LNCaP clone FGC (cell line): ENCODE measurements at regions not wholly inside any gene's neighbourhood (a gene's known extent, or its start where the extent isn't known, plus 50 kb on each side); places are given as distances from the start of the nearest gene placed in this dataset.

ENCODE experiments used
- DNase-seq: peaks from one replicate; pipeline ENCODE4 v3.0.0-alpha.2; 2011; ENCODE audit warnings: low read depth
- H3K4me3 ChIP-seq: 2 replicates; pipeline ENCODE4 v1.5.1; 2011; ENCODE audit warnings: mild to moderate bottlenecking, low read depth, low read length, control low read depth
- TF ChIP-seq, protein P1 (sequence below): IDR thresholded peaks from 2 replicates; pipeline ENCODE4 v1.5.1; 2012; ENCODE audit warnings: mild to moderate bottlenecking; ENCODE audit not compliant: control insufficient read depth, insufficient read depth; ENCODE audit errors: extremely low read depth

DNA sequence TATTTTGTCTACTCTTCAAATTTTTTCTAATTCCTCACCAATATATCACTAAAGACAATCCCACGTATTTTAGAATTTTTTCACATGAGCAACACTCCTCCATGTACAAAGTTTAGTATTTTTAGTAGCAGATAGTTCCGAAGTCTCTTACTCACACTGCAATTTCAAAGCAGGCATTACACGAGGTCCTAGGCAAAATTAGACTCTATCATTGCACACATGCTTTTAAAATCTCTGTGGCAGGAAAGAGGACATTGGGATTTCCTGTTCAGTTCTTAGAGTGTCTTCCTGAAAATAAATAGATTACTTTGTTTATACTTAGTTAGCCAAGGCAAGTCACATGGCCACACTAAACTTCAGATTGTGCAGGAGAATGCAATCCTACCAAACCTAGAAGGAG lies 847.7 kb downstream of the ROBO2 start:
- no peak overlapping the region for H3K4me3 ChIP-seq
- DNase-seq = no peak
- TF ChIP-seq, protein P1, sequence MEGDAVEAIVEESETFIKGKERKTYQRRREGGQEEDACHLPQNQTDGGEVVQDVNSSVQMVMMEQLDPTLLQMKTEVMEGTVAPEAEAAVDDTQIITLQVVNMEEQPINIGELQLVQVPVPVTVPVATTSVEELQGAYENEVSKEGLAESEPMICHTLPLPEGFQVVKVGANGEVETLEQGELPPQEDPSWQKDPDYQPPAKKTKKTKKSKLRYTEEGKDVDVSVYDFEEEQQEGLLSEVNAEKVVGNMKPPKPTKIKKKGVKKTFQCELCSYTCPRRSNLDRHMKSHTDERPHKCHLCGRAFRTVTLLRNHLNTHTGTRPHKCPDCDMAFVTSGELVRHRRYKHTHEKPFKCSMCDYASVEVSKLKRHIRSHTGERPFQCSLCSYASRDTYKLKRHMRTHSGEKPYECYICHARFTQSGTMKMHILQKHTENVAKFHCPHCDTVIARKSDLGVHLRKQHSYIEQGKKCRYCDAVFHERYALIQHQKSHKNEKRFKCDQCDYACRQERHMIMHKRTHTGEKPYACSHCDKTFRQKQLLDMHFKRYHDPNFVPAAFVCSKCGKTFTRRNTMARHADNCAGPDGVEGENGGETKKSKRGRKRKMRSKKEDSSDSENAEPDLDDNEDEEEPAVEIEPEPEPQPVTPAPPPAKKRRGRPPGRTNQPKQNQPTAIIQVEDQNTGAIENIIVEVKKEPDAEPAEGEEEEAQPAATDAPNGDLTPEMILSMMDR = no peak

DNA sequence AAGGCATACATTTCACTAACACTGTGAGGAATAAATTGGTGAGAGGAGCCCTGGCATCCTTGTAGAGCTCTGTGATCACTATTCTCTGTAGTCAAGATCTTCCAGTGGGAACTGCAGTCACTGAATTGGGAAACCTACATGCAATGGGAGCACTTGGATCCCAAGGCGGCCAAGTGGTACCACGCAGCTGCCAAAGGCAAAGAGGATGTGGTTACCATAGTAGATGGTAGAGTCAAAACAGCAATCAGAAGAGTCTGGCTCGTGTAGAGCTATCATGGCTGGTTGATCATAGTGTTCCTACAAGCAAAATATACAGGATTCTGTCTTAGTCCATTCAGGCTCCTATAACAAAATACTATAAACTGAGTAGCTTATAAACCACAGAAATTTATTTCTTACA lies 849.7 kb downstream of the ROBO2 start:
- no peak overlapping the region for H3K4me3 ChIP-seq
- no peak for DNase-seq
- TF ChIP-seq, protein P1 = no peak

DNA sequence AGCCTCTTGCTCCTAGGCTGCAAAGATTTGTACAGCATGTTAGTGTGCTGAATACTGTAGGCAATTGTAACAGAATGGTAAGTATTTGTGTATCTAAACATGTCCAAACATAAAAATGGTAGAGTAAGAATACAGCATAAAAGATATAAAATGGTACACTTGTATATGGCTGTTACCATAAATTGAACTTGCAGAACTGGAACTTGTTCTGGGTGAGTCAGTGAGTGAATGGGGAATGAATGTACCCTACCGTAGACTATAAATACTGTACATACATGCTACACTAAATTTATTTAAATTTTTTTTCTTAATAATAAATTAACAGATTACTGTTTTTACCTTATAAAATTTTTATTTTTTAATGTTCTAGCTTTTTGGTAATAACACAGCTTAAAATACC lies 858.7 kb downstream of the ROBO2 start:
- H3K4me3 ChIP-seq = no peak overlapping the region
- DNase-seq = no peak
- TF ChIP-seq, protein P1 = no peak

DNA sequence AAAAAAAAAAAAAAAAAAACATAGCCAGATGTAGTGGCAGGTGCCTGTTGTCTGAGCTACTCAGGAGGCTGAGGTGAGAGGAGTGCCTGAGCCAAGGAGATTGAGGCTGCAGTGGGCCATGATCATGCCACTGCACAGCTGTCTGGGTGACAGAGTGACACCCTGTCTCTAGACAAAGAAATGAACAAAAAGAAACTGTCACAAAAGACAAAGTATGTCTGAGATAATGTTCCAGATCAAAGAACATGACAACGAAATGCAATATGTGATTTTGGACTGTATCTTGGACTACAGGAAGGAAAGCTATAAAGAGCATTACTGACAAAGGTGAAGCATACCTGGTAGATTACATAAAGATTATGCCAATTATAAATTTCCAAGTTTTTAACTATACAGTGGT lies 862.8 kb downstream of the ROBO2 start:
- no peak overlapping the region for H3K4me3 ChIP-seq
- DNase-seq = no peak
- TF ChIP-seq, protein P1 = no peak

DNA sequence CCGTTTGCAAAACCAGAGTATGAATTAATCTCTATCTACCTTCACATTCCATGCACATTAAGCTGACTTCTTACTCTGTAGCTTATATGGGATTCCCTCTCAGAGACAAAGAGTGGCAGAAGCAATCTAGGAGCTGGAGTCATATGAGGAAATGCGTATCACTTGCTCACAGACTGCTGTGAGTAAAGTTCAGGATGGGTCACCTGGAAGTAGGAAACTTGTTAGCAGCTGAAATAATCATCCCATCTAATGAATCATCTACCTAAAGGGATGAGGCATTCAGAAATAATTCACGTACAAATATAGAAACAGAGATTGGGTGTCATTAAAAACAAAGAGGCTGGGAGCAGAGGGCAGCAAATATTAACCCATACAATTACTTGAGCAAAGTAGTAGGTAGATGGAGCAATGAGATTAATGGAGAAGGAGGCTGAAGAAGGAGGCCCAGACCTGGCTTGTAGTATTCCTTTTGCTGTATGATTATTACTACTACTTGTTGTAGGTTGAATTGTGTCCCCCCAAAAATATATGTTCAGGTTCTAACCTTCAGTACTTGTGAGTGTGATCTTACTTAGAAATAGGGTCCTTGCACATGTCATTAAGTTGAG lies 866.3 kb downstream of the ROBO2 start:
- TF ChIP-seq, protein P1 = no peak
- DNase-seq = no peak
- H3K4me3 ChIP-seq = no peak overlapping the region

DNA sequence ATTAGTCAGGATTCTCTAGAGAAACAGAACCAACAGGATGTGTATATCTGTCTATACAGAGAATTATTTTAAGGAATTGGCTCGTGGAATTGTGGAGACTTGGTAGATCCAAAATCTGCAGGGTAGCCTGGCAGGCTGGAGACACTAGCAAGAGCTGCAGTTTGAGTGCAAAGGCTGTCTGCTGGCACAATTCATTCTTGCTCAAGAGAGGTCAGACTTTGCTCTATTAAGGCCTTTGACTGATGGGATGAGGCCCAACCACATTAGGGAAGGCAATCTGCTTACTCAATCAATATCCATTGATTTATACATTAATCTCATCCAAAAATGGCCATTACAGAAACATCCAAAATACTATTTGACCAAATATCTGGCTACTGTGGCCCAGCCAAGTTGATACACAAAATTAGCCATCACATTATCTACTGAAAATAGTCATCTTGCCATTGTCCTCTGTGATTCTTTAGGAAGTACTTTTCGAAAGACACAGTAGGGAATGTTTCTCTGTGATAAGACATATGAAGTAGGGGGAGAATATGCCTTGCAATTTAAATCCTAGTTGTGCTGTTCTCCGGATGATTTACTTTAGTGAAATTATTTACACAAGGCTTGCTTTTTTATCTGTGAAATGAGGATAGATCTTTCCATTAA lies 873.8 kb downstream of the ROBO2 start:
- DNase-seq = no peak
- TF ChIP-seq, protein P1 = no peak
- H3K4me3 ChIP-seq = no peak overlapping the region

DNA sequence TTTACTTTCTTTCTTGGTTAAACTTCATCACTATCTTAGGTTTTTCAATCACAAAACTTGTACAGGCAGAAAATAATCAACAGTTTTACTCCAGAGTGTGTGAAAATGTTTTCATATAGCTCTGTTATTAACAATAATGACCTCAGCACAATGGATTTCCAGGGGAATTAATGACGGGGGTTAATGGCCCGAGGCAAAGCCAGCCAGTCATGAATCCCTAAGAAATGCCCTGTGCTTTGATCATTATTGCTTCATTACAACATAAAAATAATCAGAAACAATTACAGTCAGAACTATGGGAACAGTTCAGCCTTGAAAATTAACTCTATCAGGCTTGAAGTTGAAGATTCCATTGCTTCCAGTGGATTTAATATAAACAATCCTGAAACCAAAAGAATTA lies 875.4 kb downstream of the ROBO2 start:
- no peak overlapping the region for H3K4me3 ChIP-seq
- TF ChIP-seq, protein P1 = no peak
- DNase-seq = no peak
